GM23338 (cell line): ENCODE measurements at regions not wholly inside any gene's neighbourhood (a gene's known extent, or its start where the extent isn't known, plus 50 kb on each side); places are given as distances from the start of the nearest gene placed in this dataset.

Experiments used
- CREB1 ChIP-seq: fragments of 250-450 bp; sonication (Bioruptor Pico); IDR thresholded peaks from 2 replicates; pipeline ENCODE4 v1.5.0; 2020; ENCODE audit warnings: low read depth, mild to moderate bottlenecking, moderate library complexity
- EZH2 ChIP-seq: fragments of 200-600 bp; sonication (generic); IDR thresholded peaks from one replicate; pipeline ENCODE4 v1.8.0; 2017; ENCODE audit warnings: antibody characterized with exemption, mild to moderate bottlenecking, low read depth; ENCODE audit not compliant: unreplicated experiment
- EZH2phosphoT487 ChIP-seq: fragments of 200-600 bp; sonication (generic); IDR thresholded peaks from one replicate; pipeline ENCODE4 v1.8.1; 2018; ENCODE audit warnings: antibody characterized with exemption; ENCODE audit not compliant: unreplicated experiment
- JUNB ChIP-seq: IDR thresholded peaks from one replicate; pipeline ENCODE4 v1.6.1; 2016; ENCODE audit warnings: antibody characterized with exemption; ENCODE audit not compliant: unreplicated experiment
- POLR2AphosphoS5 ChIP-seq: IDR thresholded peaks from 2 replicates; pipeline ENCODE4 v1.6.1; 2016; ENCODE audit warnings: antibody characterized with exemption, low read depth
- STAT1 ChIP-seq: IDR thresholded peaks from one replicate; pipeline ENCODE4 v1.6.1; 2016; ENCODE audit warnings: antibody characterized with exemption; ENCODE audit not compliant: unreplicated experiment
- ZNF114 ChIP-seq: fragments of 250-450 bp; sonication (Bioruptor Pico); IDR thresholded peaks from 2 replicates; pipeline ENCODE4 v1.5.0; 2020; ENCODE audit warnings: mild to moderate bottlenecking, moderate library complexity
- ZNF331 ChIP-seq: fragments of 250-450 bp; sonication (Bioruptor Pico); IDR thresholded peaks from 2 replicates; pipeline ENCODE4 v1.5.0; 2020; ENCODE audit warnings: low read depth, mild to moderate bottlenecking, moderate library complexity
- TF ChIP-seq, protein P1 (sequence below), 2 experiments: fragments of 200-600 bp in 1 of 2; sonication (generic) in 1 of 2; conservative IDR thresholded peaks; 2 replicates each; pipeline versions ENCODE4 v1.5.1 to v1.6.1; 2016 to 2017; ENCODE audit warnings: antibody characterized with exemption in 2 of 2, low read depth in 2 of 2, mild to moderate bottlenecking in 2 of 2, moderate library complexity in 1 of 2
- TF ChIP-seq, protein P2 (sequence below): IDR thresholded peaks from one replicate; pipeline ENCODE4 v1.6.1; 2018; ENCODE audit warnings: antibody characterized with exemption; ENCODE audit not compliant: unreplicated experiment
- TF ChIP-seq, protein P3 (sequence below): IDR thresholded peaks from 2 replicates; pipeline ENCODE4 v1.6.1; 2016; ENCODE audit warnings: antibody characterized with exemption

DNA sequence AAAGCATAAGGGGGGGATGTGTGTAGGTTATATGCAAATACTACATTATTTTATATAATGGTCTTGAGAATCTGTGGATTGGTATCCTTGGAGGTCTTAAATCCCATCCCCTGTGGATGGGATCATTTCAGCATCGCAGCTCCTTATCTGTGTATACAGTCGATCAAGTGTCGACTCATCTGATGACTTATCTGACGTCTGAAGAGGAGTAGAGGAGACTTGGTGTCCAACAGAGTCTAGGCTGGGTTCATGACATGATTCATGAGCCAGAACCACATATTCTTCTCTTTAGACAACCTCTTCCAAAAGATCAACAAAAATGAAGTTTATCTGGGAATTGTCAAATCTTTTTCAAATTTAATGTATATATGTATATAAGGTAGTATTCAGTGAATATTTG is 220.7 kb downstream of the NR2F2 start:
- TF ChIP-seq, protein P1, sequence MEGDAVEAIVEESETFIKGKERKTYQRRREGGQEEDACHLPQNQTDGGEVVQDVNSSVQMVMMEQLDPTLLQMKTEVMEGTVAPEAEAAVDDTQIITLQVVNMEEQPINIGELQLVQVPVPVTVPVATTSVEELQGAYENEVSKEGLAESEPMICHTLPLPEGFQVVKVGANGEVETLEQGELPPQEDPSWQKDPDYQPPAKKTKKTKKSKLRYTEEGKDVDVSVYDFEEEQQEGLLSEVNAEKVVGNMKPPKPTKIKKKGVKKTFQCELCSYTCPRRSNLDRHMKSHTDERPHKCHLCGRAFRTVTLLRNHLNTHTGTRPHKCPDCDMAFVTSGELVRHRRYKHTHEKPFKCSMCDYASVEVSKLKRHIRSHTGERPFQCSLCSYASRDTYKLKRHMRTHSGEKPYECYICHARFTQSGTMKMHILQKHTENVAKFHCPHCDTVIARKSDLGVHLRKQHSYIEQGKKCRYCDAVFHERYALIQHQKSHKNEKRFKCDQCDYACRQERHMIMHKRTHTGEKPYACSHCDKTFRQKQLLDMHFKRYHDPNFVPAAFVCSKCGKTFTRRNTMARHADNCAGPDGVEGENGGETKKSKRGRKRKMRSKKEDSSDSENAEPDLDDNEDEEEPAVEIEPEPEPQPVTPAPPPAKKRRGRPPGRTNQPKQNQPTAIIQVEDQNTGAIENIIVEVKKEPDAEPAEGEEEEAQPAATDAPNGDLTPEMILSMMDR (conservative IDR thresholded peaks at IDR 0.05; ENCODE audit: low read depth in 2 of 2): no peak
- TF ChIP-seq POLR2AphosphoS5: no peak
- TF ChIP-seq EZH2: no peak
- no peak for TF ChIP-seq CREB1 (CRISPR knock-in tag)
- TF ChIP-seq, protein P2, sequence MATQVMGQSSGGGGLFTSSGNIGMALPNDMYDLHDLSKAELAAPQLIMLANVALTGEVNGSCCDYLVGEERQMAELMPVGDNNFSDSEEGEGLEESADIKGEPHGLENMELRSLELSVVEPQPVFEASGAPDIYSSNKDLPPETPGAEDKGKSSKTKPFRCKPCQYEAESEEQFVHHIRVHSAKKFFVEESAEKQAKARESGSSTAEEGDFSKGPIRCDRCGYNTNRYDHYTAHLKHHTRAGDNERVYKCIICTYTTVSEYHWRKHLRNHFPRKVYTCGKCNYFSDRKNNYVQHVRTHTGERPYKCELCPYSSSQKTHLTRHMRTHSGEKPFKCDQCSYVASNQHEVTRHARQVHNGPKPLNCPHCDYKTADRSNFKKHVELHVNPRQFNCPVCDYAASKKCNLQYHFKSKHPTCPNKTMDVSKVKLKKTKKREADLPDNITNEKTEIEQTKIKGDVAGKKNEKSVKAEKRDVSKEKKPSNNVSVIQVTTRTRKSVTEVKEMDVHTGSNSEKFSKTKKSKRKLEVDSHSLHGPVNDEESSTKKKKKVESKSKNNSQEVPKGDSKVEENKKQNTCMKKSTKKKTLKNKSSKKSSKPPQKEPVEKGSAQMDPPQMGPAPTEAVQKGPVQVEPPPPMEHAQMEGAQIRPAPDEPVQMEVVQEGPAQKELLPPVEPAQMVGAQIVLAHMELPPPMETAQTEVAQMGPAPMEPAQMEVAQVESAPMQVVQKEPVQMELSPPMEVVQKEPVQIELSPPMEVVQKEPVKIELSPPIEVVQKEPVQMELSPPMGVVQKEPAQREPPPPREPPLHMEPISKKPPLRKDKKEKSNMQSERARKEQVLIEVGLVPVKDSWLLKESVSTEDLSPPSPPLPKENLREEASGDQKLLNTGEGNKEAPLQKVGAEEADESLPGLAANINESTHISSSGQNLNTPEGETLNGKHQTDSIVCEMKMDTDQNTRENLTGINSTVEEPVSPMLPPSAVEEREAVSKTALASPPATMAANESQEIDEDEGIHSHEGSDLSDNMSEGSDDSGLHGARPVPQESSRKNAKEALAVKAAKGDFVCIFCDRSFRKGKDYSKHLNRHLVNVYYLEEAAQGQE: no peak
- TF ChIP-seq EZH2phosphoT487: no peak
- TF ChIP-seq, protein P3, sequence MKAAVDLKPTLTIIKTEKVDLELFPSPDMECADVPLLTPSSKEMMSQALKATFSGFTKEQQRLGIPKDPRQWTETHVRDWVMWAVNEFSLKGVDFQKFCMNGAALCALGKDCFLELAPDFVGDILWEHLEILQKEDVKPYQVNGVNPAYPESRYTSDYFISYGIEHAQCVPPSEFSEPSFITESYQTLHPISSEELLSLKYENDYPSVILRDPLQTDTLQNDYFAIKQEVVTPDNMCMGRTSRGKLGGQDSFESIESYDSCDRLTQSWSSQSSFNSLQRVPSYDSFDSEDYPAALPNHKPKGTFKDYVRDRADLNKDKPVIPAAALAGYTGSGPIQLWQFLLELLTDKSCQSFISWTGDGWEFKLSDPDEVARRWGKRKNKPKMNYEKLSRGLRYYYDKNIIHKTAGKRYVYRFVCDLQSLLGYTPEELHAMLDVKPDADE: no peak
- TF ChIP-seq ZNF331 (CRISPR knock-in tag): no peak
- TF ChIP-seq JUNB: no peak
- TF ChIP-seq STAT1: no peak
- no peak for TF ChIP-seq ZNF114 (CRISPR knock-in tag)
